ENCODE measurements at regions not wholly inside any gene's neighbourhood (a gene's known extent, or its start where the extent isn't known, plus 50 kb on each side); places are given as distances from the start of the nearest gene placed in this dataset.

GRCh38 chr1:26645734-26646133 is 50.1 kb upstream of the ARID1A start:
- TF ChIP-seq KLF1 (tag by site-specific recombination; IDR thresholded peaks at IDR 0.05) (no peak), ZNF558 (tag by site-specific recombination; IDR thresholded peaks at IDR 0.05) (no peak)
- TF ChIP-seq, protein P1, sequence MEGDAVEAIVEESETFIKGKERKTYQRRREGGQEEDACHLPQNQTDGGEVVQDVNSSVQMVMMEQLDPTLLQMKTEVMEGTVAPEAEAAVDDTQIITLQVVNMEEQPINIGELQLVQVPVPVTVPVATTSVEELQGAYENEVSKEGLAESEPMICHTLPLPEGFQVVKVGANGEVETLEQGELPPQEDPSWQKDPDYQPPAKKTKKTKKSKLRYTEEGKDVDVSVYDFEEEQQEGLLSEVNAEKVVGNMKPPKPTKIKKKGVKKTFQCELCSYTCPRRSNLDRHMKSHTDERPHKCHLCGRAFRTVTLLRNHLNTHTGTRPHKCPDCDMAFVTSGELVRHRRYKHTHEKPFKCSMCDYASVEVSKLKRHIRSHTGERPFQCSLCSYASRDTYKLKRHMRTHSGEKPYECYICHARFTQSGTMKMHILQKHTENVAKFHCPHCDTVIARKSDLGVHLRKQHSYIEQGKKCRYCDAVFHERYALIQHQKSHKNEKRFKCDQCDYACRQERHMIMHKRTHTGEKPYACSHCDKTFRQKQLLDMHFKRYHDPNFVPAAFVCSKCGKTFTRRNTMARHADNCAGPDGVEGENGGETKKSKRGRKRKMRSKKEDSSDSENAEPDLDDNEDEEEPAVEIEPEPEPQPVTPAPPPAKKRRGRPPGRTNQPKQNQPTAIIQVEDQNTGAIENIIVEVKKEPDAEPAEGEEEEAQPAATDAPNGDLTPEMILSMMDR (tag by site-specific recombination; IDR thresholded peaks at IDR 0.05), result no peak
